H9 (cell line): ENCODE measurements at regions not wholly inside any gene's neighbourhood (a gene's known extent, or its start where the extent isn't known, plus 50 kb on each side); places are given as distances from the start of the nearest gene placed in this dataset.

Source experiments
- DNase-seq: peaks from one replicate; pipeline ENCODE4 v3.0.0-alpha.2; 2017
- H2AFZ ChIP-seq: one replicate; pipeline ENCODE4 v1.6.1; 2013; ENCODE audit warnings: mild to moderate bottlenecking, low read length, control low read depth, moderate library complexity
- H2AK5ac ChIP-seq: 2 replicates; pipeline ENCODE4 v1.6.1; 2013; ENCODE audit warnings: low read length, control low read depth, mixed read lengths; ENCODE audit not compliant: insufficient read length
- H2BK120ac ChIP-seq: one replicate; pipeline ENCODE4 v1.6.1; 2013; ENCODE audit warnings: low read depth, mild to moderate bottlenecking, low read length, control low read depth, inconsistent platforms; ENCODE audit not compliant: poor library complexity, severe bottlenecking
- H2BK12ac ChIP-seq: 2 replicates; pipeline ENCODE4 v1.6.1; 2013; ENCODE audit warnings: low read length, control low read depth, mixed read lengths, low read depth; ENCODE audit not compliant: insufficient read length
- H2BK15ac ChIP-seq: 2 replicates; pipeline ENCODE4 v1.6.1; 2013; ENCODE audit warnings: low read depth, low read length, control low read depth
- H2BK20ac ChIP-seq: one replicate; pipeline ENCODE4 v1.6.1; 2013; ENCODE audit warnings: low read depth, mild to moderate bottlenecking, low read length, control low read depth, inconsistent platforms; ENCODE audit not compliant: poor library complexity, severe bottlenecking
- H2BK5ac ChIP-seq: 2 replicates; pipeline ENCODE4 v1.6.1; 2013; ENCODE audit warnings: low read length, control low read depth, mixed read lengths; ENCODE audit not compliant: insufficient read length
- H3K14ac ChIP-seq: 2 replicates; pipeline ENCODE4 v1.6.1; 2013; ENCODE audit warnings: low read length, control low read depth; ENCODE audit not compliant: insufficient read depth
- H3K18ac ChIP-seq: 2 replicates; pipeline ENCODE4 v1.6.1; 2013; ENCODE audit warnings: low read depth, mild to moderate bottlenecking, mixed read lengths, low read length, control low read depth; ENCODE audit not compliant: insufficient read length
- H3K23ac ChIP-seq: 2 replicates; pipeline ENCODE4 v1.6.1; 2013; ENCODE audit warnings: low read length, control low read depth, mixed read lengths, low read depth; ENCODE audit not compliant: insufficient read length
- H3K23me2 ChIP-seq: 2 replicates; pipeline ENCODE4 v1.6.1; 2013; ENCODE audit warnings: low read depth, mild to moderate bottlenecking, mixed read lengths, low read length, control low read depth; ENCODE audit not compliant: insufficient read length, poor library complexity, severe bottlenecking
- H3K27ac ChIP-seq: 2 replicates; pipeline ENCODE4 v1.5.1; 2013; ENCODE audit warnings: low read length, control low read depth, mixed read lengths, low read depth; ENCODE audit not compliant: insufficient read length
- H3K27me3 ChIP-seq: 2 replicates; pipeline ENCODE4 v1.6.1; 2013; ENCODE audit warnings: low read length, control low read depth, inconsistent platforms; ENCODE audit not compliant: insufficient read depth
- H3K4ac ChIP-seq: 2 replicates; pipeline ENCODE4 v1.6.1; 2013; ENCODE audit warnings: low read depth, mild to moderate bottlenecking, control low read depth, inconsistent platforms, low read length, moderate library complexity
- H3K4me1 ChIP-seq: 2 replicates; pipeline ENCODE4 v1.6.1; 2013; ENCODE audit warnings: low read length, control low read depth, inconsistent platforms; ENCODE audit not compliant: insufficient read depth
- H3K4me2 ChIP-seq: 2 replicates; pipeline ENCODE4 v1.6.1; 2013; ENCODE audit warnings: low read length, control low read depth, mixed read lengths; ENCODE audit not compliant: insufficient read length, insufficient read depth
- H3K56ac ChIP-seq: 2 replicates; pipeline ENCODE4 v1.6.1; 2013; ENCODE audit warnings: low read depth, mild to moderate bottlenecking, mixed read lengths, low read length, control low read depth; ENCODE audit not compliant: insufficient read length
- H3K79me1 ChIP-seq: 2 replicates; pipeline ENCODE4 v1.6.1; 2013; ENCODE audit warnings: low read depth, mild to moderate bottlenecking, moderate library complexity, low read length, control low read depth, inconsistent platforms; ENCODE audit not compliant: insufficient read depth, poor library complexity, severe bottlenecking
- H3K79me2 ChIP-seq: 2 replicates; pipeline ENCODE4 v1.6.1; 2013; ENCODE audit warnings: low read length, control low read depth, inconsistent platforms; ENCODE audit not compliant: insufficient read depth
- H3K9ac ChIP-seq: 2 replicates; pipeline ENCODE4 v1.6.1; 2013; ENCODE audit warnings: low read length, control low read depth, mixed read lengths; ENCODE audit not compliant: insufficient read length; ENCODE audit errors: extremely low read depth
- H3K9me3 ChIP-seq: one replicate; pipeline ENCODE4 v1.6.1; 2013; ENCODE audit warnings: low read depth, low read length, inconsistent platforms; ENCODE audit not compliant: control insufficient read depth
- H3T11ph ChIP-seq: one replicate; pipeline ENCODE4 v1.6.1; 2013; ENCODE audit warnings: mild to moderate bottlenecking, low read length, control low read depth, inconsistent platforms
- H4K20me1 ChIP-seq: one replicate; pipeline ENCODE4 v1.6.1; 2013; ENCODE audit not compliant: control insufficient read depth, insufficient read length, insufficient read depth
- H4K5ac ChIP-seq: 2 replicates; pipeline ENCODE4 v1.6.1; 2013; ENCODE audit warnings: low read depth, mild to moderate bottlenecking, mixed read lengths, low read length, control low read depth; ENCODE audit not compliant: insufficient read length
- H4K8ac ChIP-seq: replicated peaks from 2 replicates; pipeline ENCODE4 v1.6.1; 2013; ENCODE audit warnings: low read length, control low read depth, mixed read lengths, low read depth; ENCODE audit not compliant: insufficient read length
- H4K91ac ChIP-seq: 2 replicates; pipeline ENCODE4 v1.6.1; 2013; ENCODE audit warnings: low read depth, mild to moderate bottlenecking, moderate library complexity, mixed read lengths, low read length, control low read depth; ENCODE audit not compliant: insufficient read length
- H3K27ac Mint-ChIP-seq, 3 experiments: 2 replicates in 2 of 3; 3 replicates in 1 of 3; pipeline ENCODE4 v1.8.0; 2020 to 2021; ENCODE audit warnings: mixed read lengths in 3 of 3, mild to moderate bottlenecking in 1 of 3, moderate library complexity in 1 of 3
- H3K27me3 Mint-ChIP-seq: 2 replicates; pipeline ENCODE4 v1.8.0; 2021; ENCODE audit warnings: low read depth, mild to moderate bottlenecking, moderate library complexity, mixed read lengths
- H3K36me3 Mint-ChIP-seq, 3 experiments: 2 replicates in 2 of 3; 3 replicates in 1 of 3; pipeline ENCODE4 v1.8.0; 2020 to 2021; ENCODE audit warnings: low read depth in 3 of 3, mixed read lengths in 3 of 3; ENCODE audit not compliant: insufficient read depth in 1 of 3
- H3K4me1 Mint-ChIP-seq, 2 experiments: 2 replicates each; pipeline ENCODE4 v1.8.0; 2020; ENCODE audit warnings: mixed read lengths in 2 of 2
- H3K4me3 Mint-ChIP-seq, 2 experiments: 2 replicates in 1 of 2; 3 replicates in 1 of 2; pipeline ENCODE4 v1.8.0; 2020 to 2021; ENCODE audit warnings: mild to moderate bottlenecking in 2 of 2, mixed read lengths in 2 of 2, moderate library complexity in 1 of 2
- H3K9me3 Mint-ChIP-seq, 2 experiments: 2 replicates in 1 of 2; 3 replicates in 1 of 2; pipeline ENCODE4 v1.8.0; 2020; ENCODE audit warnings: mild to moderate bottlenecking in 2 of 2, mixed read lengths in 2 of 2, moderate library complexity in 1 of 2
- WGBS: extraction: QIAGEN DNeasy Blood & Tissue Kit; methylation state at CpG from one replicate; pipeline ENCODE4 v1.1.7; 2013; ENCODE audit warnings: missing lambda C conversion rate, low lambda C conversion rate, mixed read lengths; ENCODE audit not compliant: insufficient read length; ENCODE audit errors: extremely low coverage; 5-methylcytosine and 5-hydroxymethylcytosine counted together
- TF ChIP-seq, protein P1 (sequence below): fragments of 200-600 bp; sonication (generic); conservative IDR thresholded peaks from 3 replicates; pipeline ENCODE4 v1.8.0; 2021; ENCODE audit warnings: antibody characterized with exemption, mild to moderate bottlenecking

DNA sequence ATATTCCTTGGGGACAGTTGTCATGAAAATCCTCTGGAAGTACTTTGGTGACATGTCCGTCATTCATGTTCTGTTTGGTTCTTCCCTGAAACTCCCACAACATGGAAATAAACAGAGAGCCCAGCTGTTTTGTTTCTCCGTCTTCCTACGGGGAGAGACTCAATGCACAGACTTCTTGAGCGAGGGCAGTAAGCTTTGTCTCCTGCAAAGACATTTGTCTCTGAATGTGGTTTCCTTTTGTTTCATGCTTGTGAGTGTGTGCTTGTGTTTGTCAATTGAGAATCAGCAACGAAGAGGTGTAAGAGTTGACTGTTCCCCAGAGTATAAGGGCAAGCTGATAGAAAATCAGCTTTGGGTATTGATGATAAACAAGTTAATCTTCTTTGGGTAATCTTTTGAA is 643.0 kb upstream of the RBFOX1 start:
- Histone ChIP-seq H4K91ac (no peak overlapping the region), H3K79me1 (no peaks in the 10 kb centered on the region), H2BK120ac (no peak overlapping the region), H4K20me1 (no peaks in the 10 kb centered on the region), H3K18ac (no peak overlapping the region), H3K14ac (no peak overlapping the region), H4K5ac (no peak overlapping the region), H3K9me3 (no peaks in the 10 kb centered on the region), H3T11ph (no peak overlapping the region), H2AFZ (no peak overlapping the region), H2BK5ac (no peak overlapping the region), H3K4me2 (no peak overlapping the region), H2BK12ac (no peak overlapping the region), H2AK5ac (no peak overlapping the region), H3K9ac (no peak overlapping the region), H4K8ac (no peak overlapping the region), H2BK20ac (no peak overlapping the region), H3K4ac (no peak overlapping the region), H3K79me2 (no peaks in the 10 kb centered on the region), H3K23ac (no peak overlapping the region), H3K27ac (no peak overlapping the region), H3K23me2 (no peaks in the 10 kb centered on the region), H3K4me1 (no peaks in the 10 kb centered on the region), H2BK15ac (no peak overlapping the region), H3K27me3 (no peaks in the 10 kb centered on the region), H3K56ac (no peak overlapping the region)
- WGBS = no CpG with 5 or more reads among the region's 5 CpGs
- TF ChIP-seq, protein P1, sequence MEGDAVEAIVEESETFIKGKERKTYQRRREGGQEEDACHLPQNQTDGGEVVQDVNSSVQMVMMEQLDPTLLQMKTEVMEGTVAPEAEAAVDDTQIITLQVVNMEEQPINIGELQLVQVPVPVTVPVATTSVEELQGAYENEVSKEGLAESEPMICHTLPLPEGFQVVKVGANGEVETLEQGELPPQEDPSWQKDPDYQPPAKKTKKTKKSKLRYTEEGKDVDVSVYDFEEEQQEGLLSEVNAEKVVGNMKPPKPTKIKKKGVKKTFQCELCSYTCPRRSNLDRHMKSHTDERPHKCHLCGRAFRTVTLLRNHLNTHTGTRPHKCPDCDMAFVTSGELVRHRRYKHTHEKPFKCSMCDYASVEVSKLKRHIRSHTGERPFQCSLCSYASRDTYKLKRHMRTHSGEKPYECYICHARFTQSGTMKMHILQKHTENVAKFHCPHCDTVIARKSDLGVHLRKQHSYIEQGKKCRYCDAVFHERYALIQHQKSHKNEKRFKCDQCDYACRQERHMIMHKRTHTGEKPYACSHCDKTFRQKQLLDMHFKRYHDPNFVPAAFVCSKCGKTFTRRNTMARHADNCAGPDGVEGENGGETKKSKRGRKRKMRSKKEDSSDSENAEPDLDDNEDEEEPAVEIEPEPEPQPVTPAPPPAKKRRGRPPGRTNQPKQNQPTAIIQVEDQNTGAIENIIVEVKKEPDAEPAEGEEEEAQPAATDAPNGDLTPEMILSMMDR = no peak
- no peak overlapping the region for H3K4me3 Mint-ChIP-seq
- H3K9me3 Mint-ChIP-seq = peaks cover 5 to 11% of the 10 kb centered on the region in 2 experiments; a peak in 4 of 5 replicates
- H3K36me3 Mint-ChIP-seq = peaks cover 0 to 10% (median 0%) of the 10 kb centered on the region in 3 experiments; a peak in 3 of 7 replicates
- peaks cover 3% of the 10 kb centered on the region for H3K27me3 Mint-ChIP-seq
- no peak overlapping the region for H3K27ac Mint-ChIP-seq
- peaks cover 0 to 2% of the 10 kb centered on the region in 2 experiments; a peak in 1 of 4 replicates for H3K4me1 Mint-ChIP-seq
- no peak for DNase-seq
